ENCODE measurements at regions not wholly inside any gene's neighbourhood (a gene's known extent, or its start where the extent isn't known, plus 50 kb on each side); places are given as distances from the start of the nearest gene placed in this dataset.

- Histone ChIP-seq H2AFZ (ENCODE audit: low read depth) (no peak overlapping the region), H3K79me2 (ENCODE audit: insufficient read depth) (no peaks in the 10 kb centered on the region), H3K9me2 (no peaks in the 10 kb centered on the region), H3F3A (replicated peaks; ENCODE audit: insufficient read depth) (no peaks in the 10 kb centered on the region), H3K9me3 (no peaks in the 10 kb centered on the region), H3K27me3 (ENCODE audit: insufficient read depth) (no peaks in the 10 kb centered on the region), H3K9ac (no peak overlapping the region), H4K20me1 (ENCODE audit: insufficient read depth) (no peaks in the 10 kb centered on the region), H3K27ac (ENCODE audit: low read depth in 2 of 2, low read length in 1 of 2) (no peak overlapping the region), H3K4me2 (no peak overlapping the region), H3K36me3 (replicated peaks in 1 of 2; ENCODE audit: control insufficient read depth in 1 of 2, insufficient read depth in 2 of 2, low read length in 1 of 2) (no peaks in the 10 kb centered on the region), H3K4me3 (ENCODE audit: low read depth in 2 of 2, low read length in 1 of 2) (no peak overlapping the region), H3K4me1 (ENCODE audit: control insufficient read depth in 1 of 2, insufficient read depth in 2 of 2, low read depth in 1 of 2, low read length in 1 of 2) (peaks cover 0 to 7% of the 10 kb centered on the region in 2 experiments; a peak in 1 of 4 replicates)
- no peak for DNase-seq
- TF ChIP-seq MXI1 (IDR thresholded peaks at IDR 0.05; ENCODE audit: low read depth, low read length): no peak
- TF ChIP-seq CTCF (IDR thresholded peaks at IDR 0.05): no peak
- no peak for TF ChIP-seq RCOR1 (IDR thresholded peaks at IDR 0.05; ENCODE audit: low read length)
- TF ChIP-seq MAX (IDR thresholded peaks at IDR 0.05; ENCODE audit: low read depth): no peak
- TF ChIP-seq GABPA (IDR thresholded peaks at IDR 0.05; ENCODE audit: low read depth): no peak
- TF ChIP-seq FOXJ3 (CRISPR knock-in tag; IDR thresholded peaks at IDR 0.05): no peak
- WGBS (ENCODE audit: low lambda C conversion rate): 33% methylated on average over 5 of the region's 10 CpGs
- POLR2A ChIA-PET: no interaction called here
- CTCF ChIA-PET: no interaction called here
Observed at GRCh38 chr6:169975701-169976100, 224.3 kb downstream of the ERMARD start.

- no peak for TF ChIP-seq GATA2 (CRISPR knock-in tag; IDR thresholded peaks at IDR 0.05)
- TF ChIP-seq FOXJ3 (CRISPR knock-in tag; IDR thresholded peaks at IDR 0.05): no peak
- no peak for TF ChIP-seq SMC3 (IDR thresholded peaks at IDR 0.05; ENCODE audit: low read depth, low read length)
- no peak for TF ChIP-seq GABPA (IDR thresholded peaks at IDR 0.05; ENCODE audit: low read depth)
- TF ChIP-seq, protein P1, sequence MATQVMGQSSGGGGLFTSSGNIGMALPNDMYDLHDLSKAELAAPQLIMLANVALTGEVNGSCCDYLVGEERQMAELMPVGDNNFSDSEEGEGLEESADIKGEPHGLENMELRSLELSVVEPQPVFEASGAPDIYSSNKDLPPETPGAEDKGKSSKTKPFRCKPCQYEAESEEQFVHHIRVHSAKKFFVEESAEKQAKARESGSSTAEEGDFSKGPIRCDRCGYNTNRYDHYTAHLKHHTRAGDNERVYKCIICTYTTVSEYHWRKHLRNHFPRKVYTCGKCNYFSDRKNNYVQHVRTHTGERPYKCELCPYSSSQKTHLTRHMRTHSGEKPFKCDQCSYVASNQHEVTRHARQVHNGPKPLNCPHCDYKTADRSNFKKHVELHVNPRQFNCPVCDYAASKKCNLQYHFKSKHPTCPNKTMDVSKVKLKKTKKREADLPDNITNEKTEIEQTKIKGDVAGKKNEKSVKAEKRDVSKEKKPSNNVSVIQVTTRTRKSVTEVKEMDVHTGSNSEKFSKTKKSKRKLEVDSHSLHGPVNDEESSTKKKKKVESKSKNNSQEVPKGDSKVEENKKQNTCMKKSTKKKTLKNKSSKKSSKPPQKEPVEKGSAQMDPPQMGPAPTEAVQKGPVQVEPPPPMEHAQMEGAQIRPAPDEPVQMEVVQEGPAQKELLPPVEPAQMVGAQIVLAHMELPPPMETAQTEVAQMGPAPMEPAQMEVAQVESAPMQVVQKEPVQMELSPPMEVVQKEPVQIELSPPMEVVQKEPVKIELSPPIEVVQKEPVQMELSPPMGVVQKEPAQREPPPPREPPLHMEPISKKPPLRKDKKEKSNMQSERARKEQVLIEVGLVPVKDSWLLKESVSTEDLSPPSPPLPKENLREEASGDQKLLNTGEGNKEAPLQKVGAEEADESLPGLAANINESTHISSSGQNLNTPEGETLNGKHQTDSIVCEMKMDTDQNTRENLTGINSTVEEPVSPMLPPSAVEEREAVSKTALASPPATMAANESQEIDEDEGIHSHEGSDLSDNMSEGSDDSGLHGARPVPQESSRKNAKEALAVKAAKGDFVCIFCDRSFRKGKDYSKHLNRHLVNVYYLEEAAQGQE (IDR thresholded peaks at IDR 0.05; ENCODE audit: low read depth, low read length): no peak
- no peak for TF ChIP-seq TCF12 (IDR thresholded peaks at IDR 0.05)
- TF ChIP-seq POLR2AphosphoS5 (IDR thresholded peaks at IDR 0.05; ENCODE audit: low read depth, low read length): no peak
- no peak for TF ChIP-seq JUND (IDR thresholded peaks at IDR 0.05)
- no peak for TF ChIP-seq PBX3 (IDR thresholded peaks at IDR 0.05)
- TF ChIP-seq FOXM1 (IDR thresholded peaks at IDR 0.05; ENCODE audit: low read depth): no peak
- TF ChIP-seq EZH2phosphoT487 (IDR thresholded peaks at IDR 0.05; ENCODE audit: borderline replicate concordance, low read depth): no peak
- Histone ChIP-seq H3K36me3 (replicated peaks in 1 of 2; ENCODE audit: control insufficient read depth in 1 of 2, insufficient read depth in 2 of 2, low read length in 1 of 2) (no peaks in the 10 kb centered on the region), H3K9me2 (no peaks in the 10 kb centered on the region), H2AFZ (ENCODE audit: low read depth) (no peak overlapping the region), H3K79me2 (ENCODE audit: insufficient read depth) (no peaks in the 10 kb centered on the region), H3F3A (replicated peaks; ENCODE audit: insufficient read depth) (no peaks in the 10 kb centered on the region), H3K4me2 (no peak overlapping the region), H3K4me1 (ENCODE audit: control insufficient read depth in 1 of 2, insufficient read depth in 2 of 2, low read depth in 1 of 2, low read length in 1 of 2) (peaks cover 0 to 8% of the 10 kb centered on the region in 2 experiments; a peak in 1 of 4 replicates), H3K9me3 (no peaks in the 10 kb centered on the region), H3K27me3 (ENCODE audit: insufficient read depth) (no peaks in the 10 kb centered on the region), H4K20me1 (ENCODE audit: insufficient read depth) (no peaks in the 10 kb centered on the region), H3K9ac (no peak overlapping the region), H3K27ac (ENCODE audit: low read depth in 2 of 2, low read length in 1 of 2) (no peak overlapping the region), H3K4me3 (ENCODE audit: low read depth in 2 of 2, low read length in 1 of 2) (no peak overlapping the region)
- WGBS (ENCODE audit: low lambda C conversion rate): no CpG with 5 or more reads among the region's 14 CpGs
- ChIA-PET POLR2A (no interaction called here), CTCF (no interaction called here)
- no peak for DNase-seq
Observed at GRCh38 chr6:169975286-169975685, 223.9 kb downstream of the ERMARD start.

All from SK-N-SH (cell line).